Heart left ventricle (tissue), 16 donors: ENCODE measurements at regions not wholly inside any gene's neighbourhood (a gene's known extent, or its start where the extent isn't known, plus 50 kb on each side); places are given as distances from the start of the nearest gene placed in this dataset.

ENCODE experiments used
- ATAC-seq, 4 donors: fragments of 200-7000 bp; cut with Tn5 transposase; one replicate each; pipeline ENCODE4 v1.9.1; 2020 to 2022; ENCODE audit warnings: moderate library complexity in 4 of 4, mild to moderate bottlenecking in 3 of 4, moderate number of reproducible peaks in 1 of 4
- DNase-seq, 5 donors: peaks; one replicate each; pipeline ENCODE4 v3.0.0-alpha.2; 2020
- H3K27ac ChIP-seq, 12 donors: fragments of 200-600 bp; sonication (generic) in 4 of 12; one replicate each; pipeline versions ENCODE4 v1.5.0 to v1.8.0; 2016 to 2022; ENCODE audit warnings: mild to moderate bottlenecking in 2 of 12
- H3K27me3 ChIP-seq, 9 donors: fragments of 200-600 bp; sonication (generic) in 2 of 9; one replicate each; pipeline versions ENCODE4 v1.5.1 to v1.8.0; 2016 to 2022; ENCODE audit warnings: mild to moderate bottlenecking in 3 of 9
- H3K36me3 ChIP-seq, 9 donors: fragments of 200-600 bp; sonication (generic) in 2 of 9; one replicate each; pipeline versions ENCODE4 v1.5.0 to v1.8.0; 2018 to 2022; ENCODE audit warnings: mild to moderate bottlenecking in 2 of 9
- H3K4me1 ChIP-seq, 12 donors: fragments of 200-600 bp; sonication (generic) in 4 of 12; one replicate each; pipeline versions ENCODE4 v1.5.0 to v1.8.0; 2016 to 2022; ENCODE audit warnings: mild to moderate bottlenecking in 3 of 12
- H3K4me3 ChIP-seq, 12 donors: fragments of 200-600 bp; sonication (generic) in 4 of 12; one replicate each; pipeline versions ENCODE4 v1.5.0 to v1.8.0; 2017 to 2022; ENCODE audit warnings: mild to moderate bottlenecking in 9 of 12, moderate library complexity in 4 of 12
- H3K9me3 ChIP-seq, 12 donors: fragments of 200-600 bp; sonication (generic) in 4 of 12; one replicate each; pipeline versions ENCODE4 v1.5.0 to v1.8.0; 2016 to 2022; ENCODE audit warnings: mild to moderate bottlenecking in 1 of 12
- CTCF ChIP-seq, 12 donors: fragments of 200-600 bp; sonication (generic) in 4 of 12; IDR thresholded peaks; one replicate each; pipeline versions ENCODE4 v1.5.0 to v1.8.0; 2018 to 2022; ENCODE audit warnings: antibody characterized with exemption in 12 of 12, mild to moderate bottlenecking in 5 of 12
- POLR2A ChIP-seq, 2 donors: fragments of 450-650 bp; IDR thresholded peaks; one replicate each; pipeline ENCODE4 v1.6.1; 2017; ENCODE audit warnings: antibody characterized with exemption in 2 of 2, mild to moderate bottlenecking in 2 of 2, moderate library complexity in 2 of 2
- WGBS, 4 donors: extraction: QIAGEN DNeasy Blood & Tissue Kit in 2 of 4; methylation state at CpG; one replicate each; pipeline versions ENCODE4 v1.1.5 to v1.1.7; 2013 to 2018; 5-methylcytosine and 5-hydroxymethylcytosine counted together
- intact Hi-C, 10 donors: fragments of 100-400 bp; cut with DNase I; formaldehyde crosslinking; loops; one replicate each; pipeline versions ENCODE4 v1.11.1 to v1.14.2; 2022
- donor health status: ischemic (EF 13 %, LVEDD 7.1; RV severe dilation, severe dysfunction).
- donor health status: healthy with polysubstance abuse.
- donor health status: DM: no; HTN: yes; CAD: no.
- donor health status: DM: no; HTN: no; CAD: no.
- donor health status: ischemic (EF 25% LVEDD 6.9; RV normal size, moderate dysfunction).
- donor health status: ischemic (EF 25% LVEDD 5.7; RV mildly dilated, moderate dysfunction).
- donor health status: healthy.
- donor health status: DM: yes; HTN: yes; CAD: no.
- donor health status: ischemic (EF 35%, LVEDD 5.7; RV mildly dilated, moderate dysfunction).
- donor health status: nonischemic (EF 11% LVEDD 7.7; RV severe dilation, severe dysfunction).
- donor health status: DM: yes; HTN: yes; CAD: no.
- donor health status: PGD.
- donor health status: ischemic (EF 29% LVEDD 5.4; RV normal size, mild dysfunction).
- donor health status: nonischemic (EF 23%, LVEDD 6.1; RV moderate dilation, normal function).

- intact Hi-C loops: no loop called here
- Histone ChIP-seq H3K27me3 (peaks cover 0 to 3% (median 0%) of the 10 kb centered on the region in 9 donors), H3K27ac (no peak overlapping the region), H3K9me3 (no peaks in the 10 kb centered on the region), H3K4me3 (no peak overlapping the region), H3K36me3 (no peaks in the 10 kb centered on the region), H3K4me1 (no peaks in the 10 kb centered on the region)
- DNase-seq (no peak), ATAC-seq (no peak)
- no peak for TF ChIP-seq POLR2A (IDR thresholded peaks at IDR 0.05)
- WGBS, 4 donors: 72 to 85% (median 81%) methylated on average over 3 of the region's 3 CpGs
Measured at GRCh38 chr5:133749331-133749985, 137.1 kb upstream of the FSTL4 start.

- TF ChIP-seq POLR2A (IDR thresholded peaks at IDR 0.05) (no peak), CTCF (IDR thresholded peaks at IDR 0.05) (peak in 2 of 12 donors; percentile 6 to 16)
- no peak for ATAC-seq
Measured at GRCh38 chr5:133746834-133747233, 134.5 kb upstream of the FSTL4 start.

GRCh38 chr5:133744960-133745308, 132.6 kb upstream of the FSTL4 start:
- Histone ChIP-seq H3K27me3 (peaks cover 0 to 17% (median 0%) of the 10 kb centered on the region in 9 donors), H3K4me3 (no peak overlapping the region), H3K27ac (no peak overlapping the region), H3K9me3 (no peaks in the 10 kb centered on the region), H3K4me1 (no peaks in the 10 kb centered on the region), H3K36me3 (no peaks in the 10 kb centered on the region)
- intact Hi-C loops: no loop called here
- WGBS, 4 donors: 32 to 44% (median 39%) methylated on average over 3 of the region's 3 CpGs
- peak in 1 of 5 donors; percentile 3 for DNase-seq
- TF ChIP-seq CTCF (IDR thresholded peaks at IDR 0.05): no peak
- TF ChIP-seq POLR2A (IDR thresholded peaks at IDR 0.05): no peak
- no peak for ATAC-seq

More at GRCh38 chr5:133746834-133747233, 134.5 kb upstream of the FSTL4 start:
- 74 to 96% (median 82%) methylated on average over 4 of the region's 4 CpGs for WGBS, 4 donors
- intact Hi-C loops: no loop called here
- no peak overlapping the region for H3K27ac ChIP-seq
- peaks cover 0 to 11% (median 3%) of the 10 kb centered on the region in 9 donors for H3K27me3 ChIP-seq
- no peaks in the 10 kb centered on the region for H3K36me3 ChIP-seq
- H3K4me1 ChIP-seq: no peaks in the 10 kb centered on the region
- DNase-seq: no peak
- no peaks in the 10 kb centered on the region for H3K9me3 ChIP-seq
- no peak overlapping the region for H3K4me3 ChIP-seq

- WGBS, 4 donors: 50 to 67% (median 57%) methylated on average over 14 of the region's 14 CpGs
- TF ChIP-seq CTCF (IDR thresholded peaks at IDR 0.05) (no peak), POLR2A (IDR thresholded peaks at IDR 0.05) (no peak)
- H3K36me3 ChIP-seq: no peaks in the 10 kb centered on the region
- no peaks in the 10 kb centered on the region for H3K4me1 ChIP-seq
- H3K27me3 ChIP-seq: peaks cover 0 to 17% (median 0%) of the 10 kb centered on the region in 9 donors
- no peak overlapping the region for H3K4me3 ChIP-seq
- no peak overlapping the region for H3K27ac ChIP-seq
- DNase-seq (peak in 1 of 5 donors; percentile 0), ATAC-seq (no peak)
- H3K9me3 ChIP-seq: no peaks in the 10 kb centered on the region
- intact Hi-C loops: no loop called here
Measured at GRCh38 chr5:133744051-133744959, 132.0 kb upstream of the FSTL4 start.
